NT2/D1 (cell line): ENCODE measurements at regions not wholly inside any gene's neighbourhood (a gene's known extent, or its start where the extent isn't known, plus 50 kb on each side); places are given as distances from the start of the nearest gene placed in this dataset.
"Not testable (repeated sequence)": the region's sequence is repeated elsewhere in the genome, so short reads cannot be mapped to it uniquely, and the experiment has no call there.

Experiments
- SUZ12 ChIP-seq: IDR thresholded peaks from 2 replicates; pipeline ENCODE4 v1.6.1; 2011; ENCODE audit not compliant: insufficient read length, insufficient read depth; ENCODE audit errors: extremely low read depth
- YY1 ChIP-seq: IDR thresholded peaks from 2 replicates; pipeline ENCODE4 v1.6.1; 2011; ENCODE audit not compliant: insufficient read length, insufficient read depth

GRCh38 chr2:154583274-154583673 is 115.2 kb upstream of the KCNJ3 start:
- TF ChIP-seq YY1, SUZ12: not testable (repeated sequence)
